Nephron progenitor cell (in vitro differentiated cells): ENCODE measurements at regions not wholly inside any gene's neighbourhood (a gene's known extent, or its start where the extent isn't known, plus 50 kb on each side); places are given as distances from the start of the nearest gene placed in this dataset.

Experiments
- DNase-seq: peaks from one replicate; pipeline ENCODE4 v3.0.0; 2021
- H3K27ac Mint-ChIP-seq: 2 replicates; pipeline ENCODE4 v1.8.0; 2021; ENCODE audit warnings: mild to moderate bottlenecking, moderate library complexity, mixed read lengths
- H3K27me3 Mint-ChIP-seq: 2 replicates; pipeline ENCODE4 v1.8.0; 2021; ENCODE audit warnings: mild to moderate bottlenecking, low read depth, mixed read lengths; ENCODE audit not compliant: poor library complexity
- H3K36me3 Mint-ChIP-seq: 2 replicates; pipeline ENCODE4 v1.8.0; 2021; ENCODE audit warnings: low read depth, mixed read lengths
- H3K4me1 Mint-ChIP-seq: 2 replicates; pipeline ENCODE4 v1.8.0; 2021; ENCODE audit warnings: mixed read lengths
- H3K4me3 Mint-ChIP-seq: 2 replicates; pipeline ENCODE4 v1.8.0; 2021; ENCODE audit warnings: mild to moderate bottlenecking, moderate library complexity, mixed read lengths
- H3K9me3 Mint-ChIP-seq: 2 replicates; pipeline ENCODE4 v1.8.0; 2021; ENCODE audit warnings: mild to moderate bottlenecking, moderate library complexity, mixed read lengths
- TF ChIP-seq, protein P1 (sequence below): fragments of 200-600 bp; sonication (generic); IDR thresholded peaks from 2 replicates; pipeline ENCODE4 v1.5.0; 2021; ENCODE audit warnings: antibody characterized with exemption

DNA sequence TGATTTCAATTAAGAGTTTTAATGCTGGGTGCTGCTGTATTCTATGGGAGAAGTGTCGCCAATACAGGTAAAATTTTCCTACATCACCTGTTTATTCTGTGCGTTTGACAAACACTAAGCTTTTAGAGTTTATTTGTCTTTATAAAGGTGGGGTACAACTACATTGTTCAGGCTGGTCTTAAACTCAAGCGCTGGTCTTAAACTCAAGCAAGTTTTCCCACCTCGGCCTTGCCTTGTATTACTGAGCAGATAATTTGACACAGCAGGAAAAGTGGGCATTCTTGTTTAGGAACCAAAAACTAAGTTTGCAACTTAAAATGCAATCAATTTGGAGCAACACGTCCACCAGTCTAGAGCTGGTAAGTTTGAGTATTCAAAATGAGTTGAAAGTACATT, 112.9 kb upstream of the BTN3A2 start:
- Mint-ChIP-seq H3K27me3 (no peaks in the 10 kb centered on the region), H3K4me1 (peaks cover 45% of the 10 kb centered on the region), H3K27ac (peak overlapping the region; percentile 98), H3K4me3 (peak overlapping the region; percentile 96), H3K36me3 (peaks cover 5% of the 10 kb centered on the region), H3K9me3 (no peaks in the 10 kb centered on the region)
- TF ChIP-seq, protein P1, sequence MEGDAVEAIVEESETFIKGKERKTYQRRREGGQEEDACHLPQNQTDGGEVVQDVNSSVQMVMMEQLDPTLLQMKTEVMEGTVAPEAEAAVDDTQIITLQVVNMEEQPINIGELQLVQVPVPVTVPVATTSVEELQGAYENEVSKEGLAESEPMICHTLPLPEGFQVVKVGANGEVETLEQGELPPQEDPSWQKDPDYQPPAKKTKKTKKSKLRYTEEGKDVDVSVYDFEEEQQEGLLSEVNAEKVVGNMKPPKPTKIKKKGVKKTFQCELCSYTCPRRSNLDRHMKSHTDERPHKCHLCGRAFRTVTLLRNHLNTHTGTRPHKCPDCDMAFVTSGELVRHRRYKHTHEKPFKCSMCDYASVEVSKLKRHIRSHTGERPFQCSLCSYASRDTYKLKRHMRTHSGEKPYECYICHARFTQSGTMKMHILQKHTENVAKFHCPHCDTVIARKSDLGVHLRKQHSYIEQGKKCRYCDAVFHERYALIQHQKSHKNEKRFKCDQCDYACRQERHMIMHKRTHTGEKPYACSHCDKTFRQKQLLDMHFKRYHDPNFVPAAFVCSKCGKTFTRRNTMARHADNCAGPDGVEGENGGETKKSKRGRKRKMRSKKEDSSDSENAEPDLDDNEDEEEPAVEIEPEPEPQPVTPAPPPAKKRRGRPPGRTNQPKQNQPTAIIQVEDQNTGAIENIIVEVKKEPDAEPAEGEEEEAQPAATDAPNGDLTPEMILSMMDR, result no peak
- no peak for DNase-seq

DNA sequence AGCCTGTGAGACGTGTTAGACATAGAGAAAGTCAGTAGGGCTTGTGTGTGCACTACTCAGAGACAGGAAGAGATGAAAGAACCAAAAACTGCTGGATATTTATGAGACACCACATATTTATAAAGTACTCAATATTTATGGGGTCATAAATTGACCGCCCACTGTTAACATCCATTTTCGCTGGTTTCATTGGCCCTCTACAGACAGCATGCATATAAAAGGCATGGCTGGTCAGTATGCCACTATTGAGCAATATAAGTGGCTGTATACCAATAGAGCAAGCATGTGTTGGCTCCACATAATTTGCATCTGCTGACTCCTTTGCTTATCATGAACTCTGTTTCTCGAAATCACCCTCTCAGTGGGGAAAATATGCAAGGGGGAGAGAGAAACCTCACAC, 110.3 kb upstream of the BTN3A2 start:
- DNase-seq, result no peak
- Mint-ChIP-seq H3K27me3 (no peaks in the 10 kb centered on the region), H3K36me3 (peaks cover 5% of the 10 kb centered on the region), H3K9me3 (no peaks in the 10 kb centered on the region), H3K4me3 (peak overlapping the region; percentile 21), H3K4me1 (peaks cover 59% of the 10 kb centered on the region), H3K27ac (no peak overlapping the region)
- TF ChIP-seq, protein P1, result no peak

DNA sequence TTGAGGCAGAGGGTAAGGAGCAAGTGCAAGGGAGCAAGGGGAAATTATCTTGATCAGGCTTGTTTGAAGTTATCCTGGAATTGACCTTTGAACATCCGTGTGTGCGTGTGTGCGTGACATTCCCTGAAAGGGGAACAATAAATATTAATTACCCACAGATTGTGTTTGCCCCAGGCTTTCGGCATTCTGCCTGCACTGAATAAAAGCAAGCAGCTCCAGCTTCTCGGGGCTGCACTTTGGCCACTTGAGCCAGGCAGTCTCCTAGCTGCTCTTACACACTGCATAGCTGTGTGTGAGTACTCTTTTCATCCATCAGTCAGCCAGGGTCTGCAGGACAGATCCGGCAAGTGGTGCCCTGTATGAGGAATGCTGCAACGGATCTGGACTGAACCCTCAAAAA, 107.7 kb upstream of the BTN3A2 start:
- DNase-seq, result no peak
- no peaks in the 10 kb centered on the region for H3K9me3 Mint-ChIP-seq
- peak overlapping the region; percentile 42 for H3K4me3 Mint-ChIP-seq
- TF ChIP-seq, protein P1, result no peak
- H3K27ac Mint-ChIP-seq, result peak overlapping the region; percentile 92
- no peaks in the 10 kb centered on the region for H3K27me3 Mint-ChIP-seq
- H3K36me3 Mint-ChIP-seq, result peaks cover 5% of the 10 kb centered on the region
- H3K4me1 Mint-ChIP-seq, result peaks cover 81% of the 10 kb centered on the region

DNA sequence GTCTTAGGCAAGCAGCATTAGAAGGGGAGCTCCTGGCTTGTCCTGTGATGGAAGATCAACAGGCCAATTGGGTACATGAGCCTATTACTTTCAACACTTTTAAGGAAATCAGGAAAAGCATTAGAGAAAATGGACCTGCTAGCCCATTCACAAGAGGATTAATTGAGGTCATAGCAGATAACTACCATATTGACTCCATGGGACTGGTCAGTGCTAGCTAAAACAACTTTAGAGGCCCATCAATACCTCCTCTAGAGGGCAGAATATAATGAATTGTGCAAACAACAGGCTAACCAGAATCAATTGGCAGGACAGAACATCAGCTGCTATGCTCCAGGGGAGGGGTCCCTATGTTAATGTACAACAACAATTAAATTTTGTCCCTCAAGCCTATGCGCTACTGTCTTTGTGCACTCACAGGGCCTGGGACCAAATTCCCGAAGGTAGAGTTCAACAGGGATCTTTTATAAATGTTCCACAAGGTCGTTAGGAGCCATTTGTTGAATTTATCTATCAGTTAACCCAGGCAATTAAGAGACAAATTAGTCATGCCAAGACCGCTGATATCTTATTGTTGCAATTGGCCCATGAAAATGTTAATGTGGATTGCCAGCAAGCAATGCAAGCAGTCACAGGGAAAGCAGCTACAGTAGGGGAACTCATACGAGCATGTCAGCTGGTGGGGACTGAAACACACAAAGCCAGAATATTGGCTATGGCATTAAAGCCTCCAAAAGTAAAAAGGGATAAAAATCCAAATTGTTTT, 106.6 kb upstream of the BTN3A2 start:
- Mint-ChIP-seq H3K4me3 (no peak overlapping the region), H3K27me3 (no peaks in the 10 kb centered on the region), H3K9me3 (no peaks in the 10 kb centered on the region), H3K27ac (no peak overlapping the region), H3K36me3 (peaks cover under 1% of the 10 kb centered on the region), H3K4me1 (peaks cover 76% of the 10 kb centered on the region)
- TF ChIP-seq, protein P1, result no peak
- DNase-seq, result no peak

DNA sequence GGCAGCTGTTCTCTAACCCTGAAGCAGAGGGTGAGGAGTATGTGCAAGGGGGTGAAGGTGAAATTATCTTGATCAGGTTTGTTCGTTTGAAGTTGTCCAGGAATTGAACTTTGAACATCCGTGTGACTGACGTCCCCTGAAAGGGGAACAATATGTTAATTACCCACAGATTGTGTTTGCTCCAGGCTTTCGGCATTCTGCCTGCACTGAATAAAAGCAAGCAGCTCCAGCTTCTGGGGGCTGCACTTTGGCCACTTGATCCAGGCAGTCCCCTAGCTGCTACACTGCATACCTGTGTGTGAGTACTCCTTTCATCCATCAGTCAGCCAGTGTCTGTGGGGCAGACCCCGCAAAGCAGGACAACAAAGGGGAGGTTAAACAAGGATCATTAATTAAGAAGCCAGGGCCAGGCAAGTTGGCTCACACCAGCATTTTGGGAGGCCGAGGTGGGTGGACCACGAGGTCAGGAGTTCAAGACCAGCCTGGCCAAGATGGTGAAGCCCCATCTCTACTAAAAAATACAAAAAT, 104.8 kb upstream of the BTN3A2 start:
- no peak for DNase-seq
- Mint-ChIP-seq H3K9me3 (no peaks in the 10 kb centered on the region), H3K36me3 (no peaks in the 10 kb centered on the region), H3K4me3 (no peak overlapping the region), H3K27ac (peak overlapping the region; percentile 90), H3K27me3 (no peaks in the 10 kb centered on the region), H3K4me1 (peaks cover 74% of the 10 kb centered on the region)
- TF ChIP-seq, protein P1, result no peak
